PC-9 (cell line): ENCODE measurements at regions not wholly inside any gene's neighbourhood (a gene's known extent, or its start where the extent isn't known, plus 50 kb on each side); places are given as distances from the start of the nearest gene placed in this dataset.

ENCODE experiments used
- BruUV-seq: library from RNA; stranded (reverse); fragments of 400-500 nt; replicated peaks from 2 replicates; lab custom pipeline; 2021; lab: Mats Ljungman, UMichigan
- CTCF ChIA-PET: fragments of 300-600 bp; sonication (Branson Sonifier 250); formaldehyde crosslinking; loops from one replicate; lab custom pipeline; 2022; ENCODE audit warnings: antibody characterized with exemption; lab: Charles Lee
- POLR2A ChIA-PET: fragments of 300-600 bp; sonication (Branson Sonifier 250); formaldehyde crosslinking; loops from one replicate; lab custom pipeline; 2022; ENCODE audit warnings: antibody characterized with exemption; ENCODE audit not compliant: unreplicated experiment; lab: Charles Lee
- DNase-seq, 2 experiments: peaks; one replicate each; pipeline versions ENCODE4 v3.0.0 to v3.0.0-alpha.2; 2015 to 2022; ENCODE audit warnings: mixed read lengths in 1 of 2
- H2AFZ ChIP-seq: fragments of 200-600 bp; sonication (generic); 2 replicates; pipeline ENCODE4 v1.8.1; 2017; ENCODE audit warnings: antibody characterized with exemption
- H3F3A ChIP-seq: fragments of 200-600 bp; sonication (generic); 2 replicates; pipeline ENCODE4 v1.8.1; 2017; ENCODE audit warnings: antibody characterized with exemption, mild to moderate bottlenecking, low read depth; ENCODE audit not compliant: insufficient read depth
- H3K27ac ChIP-seq: fragments of 200-600 bp; sonication (generic); 2 replicates; pipeline ENCODE4 v1.6.1; 2016; ENCODE audit warnings: mixed run types
- H3K27me3 ChIP-seq: fragments of 200-600 bp; sonication (generic); 2 replicates; pipeline ENCODE4 v1.6.1; 2016; ENCODE audit warnings: low read depth, mixed run types; ENCODE audit not compliant: insufficient read depth
- H3K36me3 ChIP-seq: fragments of 200-600 bp; sonication (generic); 2 replicates; pipeline ENCODE4 v1.6.1; 2016; ENCODE audit warnings: low read depth, mixed run types
- H3K4me1 ChIP-seq: fragments of 200-600 bp; sonication (generic); replicated peaks from 2 replicates; pipeline ENCODE4 v1.6.1; 2016; ENCODE audit warnings: mixed run types; ENCODE audit not compliant: insufficient read depth
- H3K4me2 ChIP-seq: fragments of 200-600 bp; sonication (generic); 2 replicates; pipeline ENCODE4 v1.6.1; 2017; ENCODE audit warnings: mixed run types
- H3K4me3 ChIP-seq: fragments of 200-600 bp; sonication (generic); 2 replicates; pipeline ENCODE4 v1.6.1; 2016; ENCODE audit warnings: mixed run types
- H3K79me2 ChIP-seq: fragments of 200-600 bp; sonication (generic); 2 replicates; pipeline ENCODE4 v1.6.1; 2017; ENCODE audit warnings: low read depth, mixed run types
- H3K9me2 ChIP-seq: fragments of 200-600 bp; sonication (generic); 2 replicates; pipeline ENCODE4 v1.8.1; 2017; ENCODE audit warnings: mild to moderate bottlenecking; ENCODE audit not compliant: insufficient read depth
- H3K9me3 ChIP-seq: fragments of 200-600 bp; sonication (generic); 2 replicates; pipeline ENCODE4 v1.8.1; 2016; ENCODE audit warnings: low read depth; ENCODE audit not compliant: insufficient read depth
- H4K20me1 ChIP-seq: fragments of 200-600 bp; sonication (generic); 2 replicates; pipeline ENCODE4 v1.8.1; 2017; ENCODE audit not compliant: insufficient read depth
- EZH2 ChIP-seq: fragments of 200-600 bp; sonication (generic); IDR thresholded peaks from 2 replicates; pipeline ENCODE4 v1.8.0; 2017; ENCODE audit warnings: antibody characterized with exemption, low read depth
- intact Hi-C: fragments of 100-400 bp; cut with micrococcal nuclease; formaldehyde crosslinking; loops from one replicate; pipeline ENCODE4 v1.10.0; 2022; ENCODE audit not compliant: unreplicated experiment
- TF ChIP-seq, protein P1 (sequence below): fragments of 200-600 bp; sonication (generic); conservative IDR thresholded peaks from 2 replicates; pipeline ENCODE4 v1.6.1; 2017; ENCODE audit warnings: mixed run types, antibody characterized with exemption, mild to moderate bottlenecking, moderate library complexity

DNA sequence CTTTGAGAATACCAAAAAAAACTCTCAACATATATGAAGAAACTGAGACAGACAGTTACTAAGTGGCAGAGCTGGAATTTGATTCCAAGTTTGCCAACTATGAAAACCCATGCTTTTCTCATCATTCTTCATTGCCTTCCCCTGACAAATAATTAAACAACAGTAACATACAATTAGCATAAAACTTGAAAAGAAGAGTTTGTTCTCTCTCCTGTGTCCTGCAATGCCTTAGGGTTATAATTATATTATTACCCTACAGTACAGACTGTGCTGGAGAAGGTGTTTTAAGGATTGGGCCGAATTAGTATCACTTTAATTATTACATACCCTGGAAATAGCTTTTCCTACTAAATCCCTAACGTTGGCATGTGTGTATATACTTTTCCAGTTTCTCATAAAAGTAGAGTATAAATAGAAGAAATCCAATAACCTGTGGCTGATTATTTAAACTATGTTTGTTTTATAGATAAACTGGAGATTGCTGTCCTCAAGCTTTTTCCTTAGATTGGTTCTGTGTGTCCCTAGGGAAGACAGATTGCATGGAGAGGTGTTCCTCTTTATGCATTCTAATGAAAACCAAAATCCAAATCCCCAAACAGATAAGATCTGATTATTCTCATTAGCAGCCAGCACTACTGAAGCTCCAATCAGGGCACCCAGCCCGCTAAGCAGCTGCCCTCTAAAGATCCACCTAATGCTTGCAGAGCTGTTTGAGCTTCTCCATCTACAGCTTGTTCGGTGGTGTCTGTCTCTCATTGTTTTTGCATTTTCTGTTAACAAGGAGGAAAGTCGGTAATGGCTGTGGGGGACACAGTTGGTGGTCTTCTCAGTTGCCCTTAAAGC, 156.3 kb downstream of the TM2D1 start:
- H2AFZ ChIP-seq = no peak overlapping the region
- POLR2A ChIA-PET = no interaction called here
- DNase-seq = no peak
- BruUV-seq = no TSS peak
- no peaks in the 10 kb centered on the region for H3K79me2 ChIP-seq
- H3K4me3 ChIP-seq = no peak overlapping the region
- no peak for TF ChIP-seq EZH2
- TF ChIP-seq, protein P1, sequence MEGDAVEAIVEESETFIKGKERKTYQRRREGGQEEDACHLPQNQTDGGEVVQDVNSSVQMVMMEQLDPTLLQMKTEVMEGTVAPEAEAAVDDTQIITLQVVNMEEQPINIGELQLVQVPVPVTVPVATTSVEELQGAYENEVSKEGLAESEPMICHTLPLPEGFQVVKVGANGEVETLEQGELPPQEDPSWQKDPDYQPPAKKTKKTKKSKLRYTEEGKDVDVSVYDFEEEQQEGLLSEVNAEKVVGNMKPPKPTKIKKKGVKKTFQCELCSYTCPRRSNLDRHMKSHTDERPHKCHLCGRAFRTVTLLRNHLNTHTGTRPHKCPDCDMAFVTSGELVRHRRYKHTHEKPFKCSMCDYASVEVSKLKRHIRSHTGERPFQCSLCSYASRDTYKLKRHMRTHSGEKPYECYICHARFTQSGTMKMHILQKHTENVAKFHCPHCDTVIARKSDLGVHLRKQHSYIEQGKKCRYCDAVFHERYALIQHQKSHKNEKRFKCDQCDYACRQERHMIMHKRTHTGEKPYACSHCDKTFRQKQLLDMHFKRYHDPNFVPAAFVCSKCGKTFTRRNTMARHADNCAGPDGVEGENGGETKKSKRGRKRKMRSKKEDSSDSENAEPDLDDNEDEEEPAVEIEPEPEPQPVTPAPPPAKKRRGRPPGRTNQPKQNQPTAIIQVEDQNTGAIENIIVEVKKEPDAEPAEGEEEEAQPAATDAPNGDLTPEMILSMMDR = no peak
- intact Hi-C loops = no loop called here
- H3K36me3 ChIP-seq = no peaks in the 10 kb centered on the region
- CTCF ChIA-PET = no interaction called here
- no peak overlapping the region for H3K27ac ChIP-seq
- H3K9me3 ChIP-seq = peaks cover 12% of the 10 kb centered on the region
- no peaks in the 10 kb centered on the region for H4K20me1 ChIP-seq
- no peaks in the 10 kb centered on the region for H3K27me3 ChIP-seq
- H3K4me1 ChIP-seq = no peaks in the 10 kb centered on the region
- H3K4me2 ChIP-seq = no peak overlapping the region
- no peaks in the 10 kb centered on the region for H3F3A ChIP-seq
- H3K9me2 ChIP-seq = no peaks in the 10 kb centered on the region

- no peaks in the 10 kb centered on the region for H3K36me3 ChIP-seq
- H4K20me1 ChIP-seq = no peaks in the 10 kb centered on the region
- no peak overlapping the region for H2AFZ ChIP-seq
- no TSS peak for BruUV-seq
- TF ChIP-seq, protein P1 = no peak
- no peak for TF ChIP-seq EZH2
- no peaks in the 10 kb centered on the region for H3K9me2 ChIP-seq
- POLR2A ChIA-PET = no interaction called here
- no peak overlapping the region for H3K4me2 ChIP-seq
- no peaks in the 10 kb centered on the region for H3F3A ChIP-seq
- H3K4me3 ChIP-seq = no peak overlapping the region
- intact Hi-C loops = no loop called here
- CTCF ChIA-PET = no interaction called here
- DNase-seq = no peak
- no peaks in the 10 kb centered on the region for H3K79me2 ChIP-seq
- no peak overlapping the region for H3K27ac ChIP-seq
- H3K4me1 ChIP-seq = no peaks in the 10 kb centered on the region
- no peaks in the 10 kb centered on the region for H3K27me3 ChIP-seq
- H3K9me3 ChIP-seq = peaks cover 17% of the 10 kb centered on the region
These were observed 158.8 kb downstream of the TM2D1 start for GRCh38 chr1:61566177-61566576.

- H4K20me1 ChIP-seq = no peaks in the 10 kb centered on the region
- no peak for DNase-seq
- H3K9me2 ChIP-seq = no peaks in the 10 kb centered on the region
- no peak overlapping the region for H3K4me2 ChIP-seq
- H3K36me3 ChIP-seq = no peaks in the 10 kb centered on the region
- TF ChIP-seq, protein P1 = no peak
- TF ChIP-seq EZH2 = no peak
- no peaks in the 10 kb centered on the region for H3F3A ChIP-seq
- H3K4me1 ChIP-seq = no peaks in the 10 kb centered on the region
- intact Hi-C loops = no loop called here
- H3K27ac ChIP-seq = no peak overlapping the region
- H2AFZ ChIP-seq = no peak overlapping the region
- ChIA-PET CTCF (no interaction called here), POLR2A (no interaction called here)
- no peaks in the 10 kb centered on the region for H3K79me2 ChIP-seq
- H3K27me3 ChIP-seq = no peaks in the 10 kb centered on the region
- peaks cover 17% of the 10 kb centered on the region for H3K9me3 ChIP-seq
- no TSS peak for BruUV-seq
- no peak overlapping the region for H3K4me3 ChIP-seq
These were observed 161.3 kb downstream of the TM2D1 start for GRCh38 chr1:61563611-61564010.
